Osteocyte (in vitro differentiated cells): ENCODE measurements at regions not wholly inside any gene's neighbourhood (a gene's known extent, or its start where the extent isn't known, plus 50 kb on each side); places are given as distances from the start of the nearest gene placed in this dataset.

Source experiments
- DNase-seq: peaks from one replicate; pipeline ENCODE4 v3.0.0; 2021; ENCODE audit warnings: mixed read lengths; ENCODE audit not compliant: unreplicated experiment; ENCODE audit errors: extremely low spot score
- H3K27ac Mint-ChIP-seq: one replicate; pipeline ENCODE4 v1.8.0; 2021; ENCODE audit warnings: mild to moderate bottlenecking, mixed read lengths; ENCODE audit not compliant: unreplicated experiment
- H3K27me3 Mint-ChIP-seq: one replicate; pipeline ENCODE4 v1.8.0; 2021; ENCODE audit warnings: mixed read lengths; ENCODE audit not compliant: unreplicated experiment
- H3K36me3 Mint-ChIP-seq: one replicate; pipeline ENCODE4 v1.8.0; 2021; ENCODE audit warnings: mixed read lengths; ENCODE audit not compliant: unreplicated experiment
- H3K4me1 Mint-ChIP-seq: one replicate; pipeline ENCODE4 v1.8.0; 2021; ENCODE audit warnings: mixed read lengths; ENCODE audit not compliant: unreplicated experiment
- H3K4me3 Mint-ChIP-seq: one replicate; pipeline ENCODE4 v1.8.0; 2021; ENCODE audit warnings: mild to moderate bottlenecking, moderate library complexity, mixed read lengths; ENCODE audit not compliant: unreplicated experiment
- H3K9me3 Mint-ChIP-seq: one replicate; pipeline ENCODE4 v1.8.0; 2021; ENCODE audit warnings: mixed read lengths; ENCODE audit not compliant: unreplicated experiment
- TF ChIP-seq, protein P1 (sequence below): fragments of 200-600 bp; sonication (generic); IDR thresholded peaks from 2 replicates; pipeline ENCODE4 v1.5.0; 2021; ENCODE audit warnings: antibody characterized with exemption, mild to moderate bottlenecking, moderate library complexity

DNA sequence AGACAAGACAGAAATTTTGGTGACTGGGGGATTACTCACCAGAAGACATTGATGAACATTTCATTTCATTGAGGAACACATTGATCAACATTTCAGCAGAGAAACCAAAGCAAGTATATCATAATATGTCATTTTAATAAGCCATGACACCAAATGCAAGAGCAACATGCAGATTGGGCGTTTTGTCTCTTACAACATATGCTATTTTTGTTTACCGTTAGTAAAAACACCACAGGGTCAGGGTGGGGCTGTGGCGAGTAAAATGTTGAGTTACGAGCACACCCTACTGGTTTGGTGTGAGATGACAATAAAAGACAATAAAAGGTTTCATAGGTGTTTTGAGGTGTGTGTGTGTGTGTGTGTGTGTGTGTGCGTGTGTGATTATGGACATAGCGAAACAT, 294.5 kb downstream of the PDGFC start:
- no peaks in the 10 kb centered on the region for H3K9me3 Mint-ChIP-seq
- TF ChIP-seq, protein P1, sequence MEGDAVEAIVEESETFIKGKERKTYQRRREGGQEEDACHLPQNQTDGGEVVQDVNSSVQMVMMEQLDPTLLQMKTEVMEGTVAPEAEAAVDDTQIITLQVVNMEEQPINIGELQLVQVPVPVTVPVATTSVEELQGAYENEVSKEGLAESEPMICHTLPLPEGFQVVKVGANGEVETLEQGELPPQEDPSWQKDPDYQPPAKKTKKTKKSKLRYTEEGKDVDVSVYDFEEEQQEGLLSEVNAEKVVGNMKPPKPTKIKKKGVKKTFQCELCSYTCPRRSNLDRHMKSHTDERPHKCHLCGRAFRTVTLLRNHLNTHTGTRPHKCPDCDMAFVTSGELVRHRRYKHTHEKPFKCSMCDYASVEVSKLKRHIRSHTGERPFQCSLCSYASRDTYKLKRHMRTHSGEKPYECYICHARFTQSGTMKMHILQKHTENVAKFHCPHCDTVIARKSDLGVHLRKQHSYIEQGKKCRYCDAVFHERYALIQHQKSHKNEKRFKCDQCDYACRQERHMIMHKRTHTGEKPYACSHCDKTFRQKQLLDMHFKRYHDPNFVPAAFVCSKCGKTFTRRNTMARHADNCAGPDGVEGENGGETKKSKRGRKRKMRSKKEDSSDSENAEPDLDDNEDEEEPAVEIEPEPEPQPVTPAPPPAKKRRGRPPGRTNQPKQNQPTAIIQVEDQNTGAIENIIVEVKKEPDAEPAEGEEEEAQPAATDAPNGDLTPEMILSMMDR = peak; percentile 47
- H3K27me3 Mint-ChIP-seq = no peaks in the 10 kb centered on the region
- no peak for DNase-seq
- H3K4me3 Mint-ChIP-seq = no peak overlapping the region
- no peak overlapping the region for H3K27ac Mint-ChIP-seq
- H3K36me3 Mint-ChIP-seq = no peaks in the 10 kb centered on the region
- H3K4me1 Mint-ChIP-seq = no peaks in the 10 kb centered on the region

- H3K27ac Mint-ChIP-seq = no peak overlapping the region
- H3K27me3 Mint-ChIP-seq = no peaks in the 10 kb centered on the region
- H3K4me3 Mint-ChIP-seq = no peak overlapping the region
- no peaks in the 10 kb centered on the region for H3K36me3 Mint-ChIP-seq
- H3K9me3 Mint-ChIP-seq = no peaks in the 10 kb centered on the region
- TF ChIP-seq, protein P1 = no peak
- DNase-seq = no peak
- H3K4me1 Mint-ChIP-seq = no peaks in the 10 kb centered on the region
These were observed 295.3 kb downstream of the PDGFC start for GRCh38 chr4:156676116-156676851.

DNA sequence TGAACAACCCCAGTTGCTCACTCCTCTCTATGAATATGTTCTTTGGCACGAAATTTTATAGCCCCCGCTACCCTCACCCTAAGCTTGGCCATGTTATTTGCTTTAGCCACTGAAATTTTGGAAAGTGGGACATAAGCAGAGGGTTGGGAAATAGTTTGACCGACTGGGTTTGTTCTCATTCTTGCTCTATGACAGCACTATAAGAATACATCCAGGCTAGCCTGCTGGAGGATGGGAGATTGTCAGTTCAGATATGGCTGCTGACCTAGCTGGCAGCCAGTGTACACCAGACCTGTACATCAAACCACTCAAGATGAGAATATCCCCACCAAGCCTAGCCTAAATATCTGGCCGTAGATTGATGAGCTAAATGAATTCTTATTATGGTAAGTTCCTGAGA, 298.1 kb downstream of the PDGFC start:
- Mint-ChIP-seq H3K27me3 (no peaks in the 10 kb centered on the region), H3K4me1 (no peaks in the 10 kb centered on the region), H3K4me3 (no peak overlapping the region), H3K27ac (no peak overlapping the region), H3K36me3 (no peaks in the 10 kb centered on the region), H3K9me3 (no peaks in the 10 kb centered on the region)
- TF ChIP-seq, protein P1 = no peak
- no peak for DNase-seq

DNA sequence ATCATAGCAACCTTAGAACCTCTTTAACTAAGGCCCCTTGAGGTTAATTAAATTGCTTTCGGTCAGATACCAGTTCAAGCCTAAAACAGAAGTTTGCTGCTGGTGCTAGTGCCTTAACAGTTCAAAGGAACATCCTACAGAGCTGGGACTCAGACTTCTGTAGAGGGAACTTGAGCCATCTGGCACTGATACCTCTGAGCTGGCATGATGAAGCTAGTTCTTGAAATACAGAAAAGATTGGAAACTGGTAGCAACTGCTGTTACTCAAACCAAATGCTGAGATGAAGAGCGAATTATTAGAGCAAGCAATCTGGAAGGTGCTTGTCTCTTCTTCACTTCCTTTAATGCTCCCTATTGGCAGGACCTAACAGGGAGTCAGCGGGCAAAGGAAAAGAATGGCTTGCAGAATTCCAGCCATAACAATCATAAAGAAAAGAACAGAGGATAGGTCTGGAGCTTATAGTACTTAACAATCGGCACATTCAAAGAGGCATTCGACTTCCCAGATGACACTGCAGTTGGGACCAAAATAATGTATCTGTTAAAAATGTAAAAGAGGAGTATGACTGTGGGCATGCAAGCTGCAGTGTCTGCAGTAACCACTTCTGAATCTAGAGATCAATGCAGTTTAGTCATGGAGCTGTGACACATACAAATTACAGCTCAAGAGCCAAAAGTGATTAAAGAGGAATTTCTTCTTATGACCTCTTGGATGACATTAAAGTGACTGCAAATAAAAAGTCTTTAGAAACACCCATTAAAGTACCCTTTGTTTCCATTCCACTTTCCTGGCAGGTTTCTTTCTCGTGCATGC, 298.9 kb downstream of the PDGFC start:
- DNase-seq = no peak
- TF ChIP-seq, protein P1 = no peak
- H3K4me1 Mint-ChIP-seq = peaks cover under 1% of the 10 kb centered on the region

GRCh38 chr4:156665780-156666366, 305.7 kb downstream of the PDGFC start:
- H3K9me3 Mint-ChIP-seq = no peaks in the 10 kb centered on the region
- H3K27me3 Mint-ChIP-seq = no peaks in the 10 kb centered on the region
- peaks cover 9% of the 10 kb centered on the region for H3K4me1 Mint-ChIP-seq
- DNase-seq = no peak
- H3K36me3 Mint-ChIP-seq = no peaks in the 10 kb centered on the region
- TF ChIP-seq, protein P1 = no peak
- no peak overlapping the region for H3K4me3 Mint-ChIP-seq
- no peak overlapping the region for H3K27ac Mint-ChIP-seq

More for the DNA sequence above, 298.9 kb downstream of the PDGFC start:
- Mint-ChIP-seq H3K4me3 (no peak overlapping the region), H3K27me3 (no peaks in the 10 kb centered on the region), H3K27ac (no peak overlapping the region), H3K36me3 (no peaks in the 10 kb centered on the region), H3K9me3 (no peaks in the 10 kb centered on the region)
